ENCODE measurements at regions not wholly inside any gene's neighbourhood (a gene's known extent, or its start where the extent isn't known, plus 50 kb on each side); places are given as distances from the start of the nearest gene placed in this dataset.

GRCh38 chr1:115462566-115463076 is 124.6 kb upstream of the NGF start:
- TF ChIP-seq, protein P1, sequence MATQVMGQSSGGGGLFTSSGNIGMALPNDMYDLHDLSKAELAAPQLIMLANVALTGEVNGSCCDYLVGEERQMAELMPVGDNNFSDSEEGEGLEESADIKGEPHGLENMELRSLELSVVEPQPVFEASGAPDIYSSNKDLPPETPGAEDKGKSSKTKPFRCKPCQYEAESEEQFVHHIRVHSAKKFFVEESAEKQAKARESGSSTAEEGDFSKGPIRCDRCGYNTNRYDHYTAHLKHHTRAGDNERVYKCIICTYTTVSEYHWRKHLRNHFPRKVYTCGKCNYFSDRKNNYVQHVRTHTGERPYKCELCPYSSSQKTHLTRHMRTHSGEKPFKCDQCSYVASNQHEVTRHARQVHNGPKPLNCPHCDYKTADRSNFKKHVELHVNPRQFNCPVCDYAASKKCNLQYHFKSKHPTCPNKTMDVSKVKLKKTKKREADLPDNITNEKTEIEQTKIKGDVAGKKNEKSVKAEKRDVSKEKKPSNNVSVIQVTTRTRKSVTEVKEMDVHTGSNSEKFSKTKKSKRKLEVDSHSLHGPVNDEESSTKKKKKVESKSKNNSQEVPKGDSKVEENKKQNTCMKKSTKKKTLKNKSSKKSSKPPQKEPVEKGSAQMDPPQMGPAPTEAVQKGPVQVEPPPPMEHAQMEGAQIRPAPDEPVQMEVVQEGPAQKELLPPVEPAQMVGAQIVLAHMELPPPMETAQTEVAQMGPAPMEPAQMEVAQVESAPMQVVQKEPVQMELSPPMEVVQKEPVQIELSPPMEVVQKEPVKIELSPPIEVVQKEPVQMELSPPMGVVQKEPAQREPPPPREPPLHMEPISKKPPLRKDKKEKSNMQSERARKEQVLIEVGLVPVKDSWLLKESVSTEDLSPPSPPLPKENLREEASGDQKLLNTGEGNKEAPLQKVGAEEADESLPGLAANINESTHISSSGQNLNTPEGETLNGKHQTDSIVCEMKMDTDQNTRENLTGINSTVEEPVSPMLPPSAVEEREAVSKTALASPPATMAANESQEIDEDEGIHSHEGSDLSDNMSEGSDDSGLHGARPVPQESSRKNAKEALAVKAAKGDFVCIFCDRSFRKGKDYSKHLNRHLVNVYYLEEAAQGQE (IDR thresholded peaks at IDR 0.05; ENCODE audit: low read depth) = no peak
- TF ChIP-seq TEAD4 (IDR thresholded peaks at IDR 0.05) (no peak), EGR1 (IDR thresholded peaks at IDR 0.05) (no peak), CREB1 (IDR thresholded peaks at IDR 0.05; ENCODE audit: low read depth) (no peak), TCF12 (IDR thresholded peaks at IDR 0.05; ENCODE audit: low read depth) (no peak), RAD21 (IDR thresholded peaks at IDR 0.05; ENCODE audit: low read depth) (no peak), YY1 (IDR thresholded peaks at IDR 0.05; ENCODE audit: low read depth) (no peak), FOXM1 (IDR thresholded peaks at IDR 0.05; ENCODE audit: borderline replicate concordance, low read depth) (no peak), CEBPB (IDR thresholded peaks at IDR 0.05) (no peak), EP300 (IDR thresholded peaks at IDR 0.05; ENCODE audit: borderline replicate concordance) (no peak)
- TF ChIP-seq, protein P2, sequence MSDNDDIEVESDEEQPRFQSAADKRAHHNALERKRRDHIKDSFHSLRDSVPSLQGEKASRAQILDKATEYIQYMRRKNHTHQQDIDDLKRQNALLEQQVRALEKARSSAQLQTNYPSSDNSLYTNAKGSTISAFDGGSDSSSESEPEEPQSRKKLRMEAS (IDR thresholded peaks at IDR 0.05) = no peak
- TF ChIP-seq, protein P3, sequence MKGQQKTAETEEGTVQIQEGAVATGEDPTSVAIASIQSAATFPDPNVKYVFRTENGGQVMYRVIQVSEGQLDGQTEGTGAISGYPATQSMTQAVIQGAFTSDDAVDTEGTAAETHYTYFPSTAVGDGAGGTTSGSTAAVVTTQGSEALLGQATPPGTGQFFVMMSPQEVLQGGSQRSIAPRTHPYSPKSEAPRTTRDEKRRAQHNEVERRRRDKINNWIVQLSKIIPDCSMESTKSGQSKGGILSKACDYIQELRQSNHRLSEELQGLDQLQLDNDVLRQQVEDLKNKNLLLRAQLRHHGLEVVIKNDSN (IDR thresholded peaks at IDR 0.05) = no peak

- no peak for TF ChIP-seq NFIC (IDR thresholded peaks at IDR 0.05)
- no peak for TF ChIP-seq TAF1 (IDR thresholded peaks at IDR 0.05; ENCODE audit: low read depth)
Observed at GRCh38 chr1:115461526-115461925, 123.5 kb upstream of the NGF start.

- TF ChIP-seq, protein P1 (IDR thresholded peaks at IDR 0.05; ENCODE audit: low read depth) = no peak
- TF ChIP-seq YY1 (IDR thresholded peaks at IDR 0.05; ENCODE audit: low read depth) = no peak
- no peak for TF ChIP-seq CREB1 (IDR thresholded peaks at IDR 0.05; ENCODE audit: low read depth)
- no peak for TF ChIP-seq EGR1 (IDR thresholded peaks at IDR 0.05)
- TF ChIP-seq EP300 (IDR thresholded peaks at IDR 0.05; ENCODE audit: borderline replicate concordance) = no peak
- TF ChIP-seq, protein P3 (IDR thresholded peaks at IDR 0.05) = no peak
Observed at GRCh38 chr1:115459161-115459560, 121.1 kb upstream of the NGF start.

DNA sequence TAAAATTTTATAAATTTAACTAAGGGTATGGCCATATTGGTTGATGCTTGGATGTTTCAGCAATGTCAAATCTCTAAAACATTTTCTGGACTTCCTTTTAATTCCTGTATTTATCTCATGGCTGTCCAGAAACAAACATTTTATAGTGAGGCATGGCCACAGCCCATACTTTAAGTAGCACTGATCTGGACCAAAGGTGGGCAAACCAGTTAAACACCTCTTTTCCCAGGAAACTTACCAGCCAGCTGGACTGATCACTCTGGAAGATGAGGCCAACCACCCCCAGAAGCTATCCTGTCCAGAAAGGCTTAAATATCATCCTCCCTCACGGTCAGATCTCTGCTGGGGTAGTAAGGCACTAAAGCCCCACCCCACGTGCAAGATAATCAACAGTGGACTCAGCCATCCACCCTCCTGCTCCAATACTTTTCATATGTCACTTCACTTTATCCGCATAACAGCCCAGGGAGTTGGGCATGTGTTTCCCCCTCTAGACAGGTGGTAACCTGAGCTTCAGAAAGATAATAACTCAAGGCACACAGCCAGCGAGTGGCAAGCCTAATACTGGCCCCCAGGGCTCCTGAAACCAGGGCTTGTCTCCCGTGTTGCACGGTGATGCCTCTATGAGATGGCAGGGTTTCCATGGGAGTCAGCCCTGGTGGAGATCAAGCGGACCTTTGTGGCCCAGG is 120.5 kb upstream of the NGF start:
- no peak for TF ChIP-seq CREB1 (IDR thresholded peaks at IDR 0.05; ENCODE audit: low read depth)
- TF ChIP-seq, protein P1 (IDR thresholded peaks at IDR 0.05; ENCODE audit: low read depth) = no peak
- TF ChIP-seq FOXM1 (IDR thresholded peaks at IDR 0.05; ENCODE audit: borderline replicate concordance, low read depth) = no peak
- no peak for TF ChIP-seq TAF1 (IDR thresholded peaks at IDR 0.05; ENCODE audit: low read depth)
- TF ChIP-seq EP300 (IDR thresholded peaks at IDR 0.05; ENCODE audit: borderline replicate concordance) = no peak
- no peak for TF ChIP-seq TEAD4 (IDR thresholded peaks at IDR 0.05)
- TF ChIP-seq TCF12 (IDR thresholded peaks at IDR 0.05; ENCODE audit: low read depth) = no peak
- TF ChIP-seq YY1 (IDR thresholded peaks at IDR 0.05; ENCODE audit: low read depth) = no peak
- no peak for TF ChIP-seq RAD21 (IDR thresholded peaks at IDR 0.05; ENCODE audit: low read depth)
- TF ChIP-seq, protein P3 (IDR thresholded peaks at IDR 0.05) = no peak
- no peak for TF ChIP-seq ZBTB7A (IDR thresholded peaks at IDR 0.05; ENCODE audit: low read depth)
- TF ChIP-seq, protein P2 (IDR thresholded peaks at IDR 0.05) = no peak
